ENCODE measurements at regions not wholly inside any gene's neighbourhood (a gene's known extent, or its start where the extent isn't known, plus 50 kb on each side); places are given as distances from the start of the nearest gene placed in this dataset.

GRCh38 chr5:81853030-81853357 is 102.1 kb upstream of the SSBP2 start:
- TF ChIP-seq NFRKB (IDR thresholded peaks at IDR 0.05) (no peak), FOXA1 (IDR thresholded peaks at IDR 0.05) (no peak), L3MBTL2 (conservative IDR thresholded peaks at IDR 0.05) (no peak), SUZ12 (IDR thresholded peaks at IDR 0.05) (no peak), HDGF (IDR thresholded peaks at IDR 0.05; ENCODE audit: borderline replicate concordance) (no peak), LEF1 (IDR thresholded peaks at IDR 0.05; ENCODE audit: borderline replicate concordance) (no peak), SP1 (IDR thresholded peaks at IDR 0.05) (no peak), PKNOX1 (IDR thresholded peaks at IDR 0.05) (no peak), ZNF384 (IDR thresholded peaks at IDR 0.05) (no peak), CTBP1 (IDR thresholded peaks at IDR 0.05; ENCODE audit: borderline replicate concordance) (no peak), BHLHE40 (IDR thresholded peaks at IDR 0.05; ENCODE audit: borderline replicate concordance) (no peak), FOXM1 (IDR thresholded peaks at IDR 0.05; ENCODE audit: borderline replicate concordance) (no peak)
